Fibroblast of skin of left biceps (primary cell): ENCODE measurements at regions not wholly inside any gene's neighbourhood (a gene's known extent, or its start where the extent isn't known, plus 50 kb on each side); places are given as distances from the start of the nearest gene placed in this dataset.
"Not testable (repeated sequence)": the region's sequence is repeated elsewhere in the genome, so short reads cannot be mapped to it uniquely, and the experiment has no call there.

ENCODE experiments used
- DNase-seq, 2 experiments: peaks; one replicate each; pipeline ENCODE4 v3.0.0-alpha.2; 2013; ENCODE audit warnings: low read depth in 2 of 2

DNA sequence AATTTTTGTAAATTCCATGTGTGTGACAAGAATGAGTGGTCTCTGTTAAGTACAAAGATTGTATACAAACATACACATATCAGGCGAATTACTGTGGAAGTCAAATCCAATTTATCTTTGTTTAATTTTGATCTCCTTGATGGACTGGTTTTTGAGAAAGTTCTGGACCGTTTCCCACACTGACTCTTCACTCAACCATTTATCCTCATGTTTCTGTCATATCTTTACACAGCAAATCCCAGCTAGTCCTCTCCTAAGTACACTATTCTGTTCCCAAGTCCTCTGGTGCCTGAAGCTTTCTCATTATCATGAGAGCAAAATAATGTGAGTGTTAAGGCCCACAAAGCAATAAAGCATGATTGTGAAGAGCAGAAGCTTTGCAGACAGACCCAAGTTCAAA lies 189.9 kb downstream of the WNT5A start:
- DNase-seq: no peak

DNA sequence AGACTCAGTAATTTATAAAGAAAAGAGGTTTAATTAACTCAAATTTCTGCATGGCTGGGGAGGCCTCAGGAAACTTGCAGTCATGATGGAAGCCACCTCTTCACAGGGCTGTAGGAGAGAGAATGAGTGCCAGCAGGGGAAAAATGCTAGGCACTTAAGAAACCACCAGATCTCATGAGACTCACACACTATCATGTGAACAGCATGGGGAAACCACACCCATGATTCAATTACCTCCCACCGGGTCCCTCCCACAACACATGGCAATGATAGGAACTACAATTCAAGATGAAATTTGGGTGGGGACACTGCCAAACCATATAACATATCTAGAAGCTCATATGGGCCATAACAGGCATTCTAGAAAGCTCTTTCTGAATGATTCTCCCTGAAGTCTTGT lies 190.3 kb downstream of the WNT5A start:
- peak in 1 of 2 experiments; percentile 22 for DNase-seq

DNA sequence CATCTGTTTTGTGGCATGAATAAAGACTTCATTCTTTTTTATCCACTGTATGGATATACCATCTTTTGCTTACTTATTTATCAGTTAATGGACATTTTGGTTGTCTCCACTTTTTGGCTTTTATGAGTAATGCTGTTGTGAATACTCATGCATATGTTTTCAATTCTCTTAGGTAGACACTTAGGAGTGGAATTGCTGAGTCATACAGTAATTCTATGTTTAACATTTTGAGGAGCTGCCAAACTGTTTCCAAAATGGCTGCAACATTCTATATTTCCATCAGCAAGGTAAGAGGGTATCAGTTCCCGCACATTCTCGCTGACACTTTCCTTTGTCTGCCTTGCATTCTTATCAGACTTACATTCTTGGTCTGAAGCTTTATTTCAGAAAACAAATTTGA lies 191.1 kb downstream of the WNT5A start:
- peak; percentile 78 to 83 for DNase-seq

DNA sequence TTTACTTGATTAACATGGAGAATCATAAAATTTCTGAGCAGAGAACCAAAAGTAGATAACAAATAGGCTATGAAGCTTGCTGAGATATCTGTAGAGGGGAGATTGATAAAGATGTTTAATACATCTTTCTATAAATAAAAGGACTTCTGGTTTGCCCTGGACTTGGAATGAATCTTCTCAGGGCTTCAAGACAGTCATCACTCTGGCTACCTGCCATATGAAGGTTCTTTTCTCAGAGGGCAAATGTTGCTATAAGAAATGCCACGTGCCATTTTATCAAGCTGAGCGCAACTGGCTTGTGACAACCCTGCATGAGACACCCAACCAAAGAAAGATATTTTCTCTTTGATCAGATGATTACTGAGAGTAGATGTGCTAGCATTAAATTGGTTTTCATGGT lies 192.5 kb downstream of the WNT5A start:
- no peak for DNase-seq

DNA sequence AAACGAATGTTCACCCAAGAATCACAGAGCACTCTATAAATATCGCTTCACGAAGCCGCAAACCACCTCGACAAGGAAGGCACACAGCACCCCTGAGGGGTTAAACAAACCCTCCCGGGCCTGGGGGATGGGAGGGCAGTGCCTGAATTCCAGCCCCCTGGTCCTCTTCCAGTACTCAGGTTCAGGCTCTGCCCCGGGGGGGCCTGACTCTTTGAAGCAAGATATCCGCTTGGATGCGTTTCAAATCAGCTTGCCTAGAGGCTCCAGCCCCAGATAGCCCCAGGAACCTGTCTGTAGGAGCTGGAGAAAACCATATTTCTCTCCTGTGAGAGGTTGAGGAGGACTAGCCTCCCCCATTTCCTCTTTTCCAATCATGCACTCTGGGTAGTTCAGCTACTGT lies 194.7 kb downstream of the WNT5A start:
- no peak for DNase-seq

DNA sequence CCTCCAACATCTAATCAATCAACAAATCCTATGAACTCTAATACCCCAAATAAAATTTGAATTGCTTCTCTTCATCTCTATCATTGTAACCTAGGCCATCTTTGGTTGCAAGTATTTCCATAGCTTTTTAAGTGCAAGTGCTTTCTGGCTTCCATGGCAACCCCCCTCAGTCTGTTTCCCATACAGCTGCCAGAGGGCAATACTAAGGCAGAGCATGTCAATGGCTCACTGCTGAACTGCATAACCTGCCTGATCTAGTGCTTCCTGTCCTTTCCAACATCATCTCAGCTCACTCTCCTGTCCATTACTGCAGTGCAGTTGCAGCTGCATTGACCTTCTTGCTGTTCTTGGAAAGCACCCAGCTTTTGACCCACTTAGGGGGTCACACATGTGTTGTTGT lies 198.4 kb downstream of the WNT5A start:
- no peak for DNase-seq

DNA sequence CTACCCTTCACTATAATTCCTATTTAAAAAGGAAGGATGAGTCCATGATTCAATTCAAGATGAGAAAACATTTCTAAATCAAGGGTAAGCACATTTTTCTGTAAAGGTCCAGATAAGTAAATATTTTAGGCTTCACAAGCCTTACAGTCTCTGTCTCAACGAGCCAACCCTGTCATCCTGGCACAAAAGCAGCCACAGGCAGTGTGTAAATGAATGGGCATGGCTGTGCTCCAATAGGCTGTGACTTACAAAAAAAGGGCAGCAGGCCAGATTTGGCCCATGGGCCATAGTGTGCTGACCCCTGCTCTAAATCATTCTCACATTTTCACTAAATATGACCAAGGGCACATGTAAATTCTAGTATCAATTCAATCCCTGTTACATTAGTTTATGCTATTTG lies 200.4 kb downstream of the WNT5A start:
- DNase-seq: no peak

DNA sequence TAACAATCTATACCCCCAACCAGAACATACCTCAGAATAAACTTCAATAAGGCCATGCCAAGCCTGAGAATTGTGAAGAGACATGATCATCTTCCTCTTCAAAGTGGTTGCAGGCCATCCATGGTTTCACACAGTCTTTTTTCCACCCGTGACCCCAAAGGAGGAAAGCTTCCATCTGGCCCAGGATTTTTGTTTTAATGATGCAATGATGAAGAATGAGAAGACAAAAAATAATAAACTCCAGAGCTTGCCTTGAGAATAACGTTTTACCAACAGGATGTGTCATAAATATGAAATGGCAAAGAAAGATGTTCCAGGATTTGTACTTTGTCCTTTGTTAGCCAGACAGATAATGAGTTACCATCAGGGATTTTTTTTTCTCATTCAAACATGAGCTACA lies 201.9 kb downstream of the WNT5A start:
- no peak for DNase-seq

DNA sequence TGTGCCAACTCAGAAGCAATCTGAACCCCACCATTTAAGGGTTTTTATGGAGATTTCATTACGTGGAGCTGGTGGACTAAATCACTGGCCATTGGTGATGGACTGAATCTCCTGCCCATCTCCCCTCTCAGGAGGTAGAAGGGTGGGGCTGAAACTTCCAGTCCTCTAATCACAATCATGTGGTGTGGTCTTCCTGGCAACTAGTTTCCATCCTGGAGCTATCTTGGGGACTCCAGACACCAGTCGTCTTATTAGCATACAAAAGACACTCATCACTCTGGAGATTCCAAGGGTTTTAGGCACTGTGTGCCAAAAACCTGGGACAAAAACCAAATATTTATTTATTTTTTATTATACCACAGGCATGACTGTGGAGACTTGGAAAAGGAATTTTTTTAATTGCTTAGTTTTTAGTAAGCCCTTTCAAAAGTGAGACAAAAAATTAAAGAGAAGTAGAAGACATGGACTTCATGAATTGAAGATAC lies 203.6 kb downstream of the WNT5A start:
- no peak for DNase-seq

DNA sequence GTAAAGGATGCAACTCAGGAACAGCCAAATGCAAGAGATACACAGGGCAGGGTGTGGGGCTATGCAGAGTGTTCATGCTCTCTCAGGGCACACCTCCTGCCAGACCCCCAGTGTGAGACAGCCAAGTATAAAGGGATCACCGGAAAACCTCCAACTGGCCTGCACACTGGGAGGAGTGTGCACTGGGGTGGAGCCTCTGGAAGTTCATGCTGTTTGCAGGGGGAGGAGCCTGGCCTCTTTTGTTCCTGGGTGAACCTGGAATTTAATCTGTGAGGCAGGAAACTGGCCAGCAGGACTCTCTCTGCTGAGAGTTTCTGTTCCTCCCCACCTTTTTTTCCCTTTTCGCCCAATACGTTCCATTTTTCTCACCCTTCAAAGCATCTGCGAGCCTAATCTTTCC lies 204.1 kb downstream of the WNT5A start:
- no peak for DNase-seq

DNA sequence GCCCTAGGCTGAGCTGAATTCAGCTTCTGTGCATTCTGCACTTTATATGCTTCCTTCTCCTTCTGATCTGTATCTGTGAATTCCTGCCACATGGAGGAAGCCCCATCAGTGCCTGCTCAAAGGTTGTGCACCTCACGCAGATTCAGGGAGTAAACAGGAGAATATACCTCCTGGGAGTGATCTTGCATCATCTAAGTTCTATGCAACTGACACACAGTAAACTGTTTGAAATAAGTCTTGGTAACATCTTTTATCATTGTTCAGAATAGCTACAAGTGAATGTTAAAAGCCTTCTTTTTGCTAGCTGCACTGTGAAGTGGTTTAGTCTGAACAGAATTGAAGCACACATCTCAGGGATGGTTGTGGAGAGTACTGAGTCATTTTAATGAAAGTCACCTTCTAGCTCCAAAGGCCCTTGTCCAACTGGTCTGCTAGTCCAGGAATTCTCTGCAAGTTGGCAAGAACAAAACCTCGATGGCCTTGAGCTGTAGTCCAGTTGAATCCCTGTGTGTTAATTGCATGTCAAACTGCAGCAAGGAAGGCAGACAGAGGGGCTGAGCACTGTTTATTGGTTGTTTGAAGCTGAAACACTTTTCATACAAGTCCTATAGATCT lies 215.0 kb downstream of the WNT5A start:
- no peak for DNase-seq

DNA sequence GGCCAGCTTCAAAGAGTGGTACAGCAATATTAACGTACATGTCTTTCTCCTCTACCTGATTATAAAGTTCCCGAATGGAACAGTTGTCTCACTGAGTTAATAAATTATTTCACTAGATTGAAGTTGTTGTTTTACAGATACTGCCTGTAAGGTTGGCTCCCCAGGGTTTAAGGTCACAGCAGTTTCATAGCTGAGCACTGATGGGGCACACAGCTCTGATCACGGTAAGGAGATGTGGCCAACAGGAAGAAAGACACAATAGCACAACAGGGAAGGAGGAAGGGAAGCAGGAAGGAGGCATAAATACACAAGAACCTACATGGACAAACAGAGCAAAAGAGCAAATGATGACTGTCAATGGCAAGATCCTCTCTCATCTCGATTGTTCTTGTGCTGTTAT lies 215.6 kb downstream of the WNT5A start:
- no peak for DNase-seq

DNA sequence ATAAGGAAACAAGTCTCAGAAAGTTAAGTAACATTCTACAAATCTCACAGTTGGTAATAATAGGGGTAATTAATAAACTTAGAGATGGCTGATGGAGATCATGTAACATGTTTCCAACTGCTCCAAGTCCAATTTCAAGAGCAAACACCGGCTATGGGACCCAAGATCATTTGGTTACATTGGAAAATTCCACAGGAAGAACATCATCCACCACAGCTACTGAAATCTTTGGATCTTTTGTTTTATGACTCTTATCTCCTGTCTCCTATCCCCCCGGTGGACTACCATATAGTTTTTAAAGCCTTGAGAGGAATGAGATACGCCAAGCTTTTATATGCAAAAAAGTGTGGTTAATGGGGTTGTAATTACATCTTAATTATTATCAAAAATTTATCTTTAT lies 216.1 kb downstream of the WNT5A start:
- no peak for DNase-seq

DNA sequence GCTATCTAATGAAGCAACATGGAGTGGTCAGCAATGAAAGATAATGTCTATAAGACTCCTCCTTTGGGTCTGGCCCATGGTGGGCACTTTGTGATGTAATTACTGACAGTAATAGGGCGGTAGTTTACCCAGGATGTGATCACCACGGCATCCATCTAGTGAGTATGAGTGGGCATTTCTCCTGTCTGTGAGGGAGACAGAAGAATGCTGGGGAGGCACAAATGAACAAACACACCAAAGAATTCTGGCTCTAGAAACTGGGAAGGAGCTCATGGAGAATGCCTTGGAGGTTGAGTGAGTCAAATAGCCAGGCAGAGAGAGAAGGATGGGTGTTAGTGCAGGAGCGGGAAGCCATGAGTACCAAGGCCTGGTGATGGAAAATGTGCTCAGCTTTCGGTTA lies 217.5 kb downstream of the WNT5A start:
- DNase-seq: no peak

DNA sequence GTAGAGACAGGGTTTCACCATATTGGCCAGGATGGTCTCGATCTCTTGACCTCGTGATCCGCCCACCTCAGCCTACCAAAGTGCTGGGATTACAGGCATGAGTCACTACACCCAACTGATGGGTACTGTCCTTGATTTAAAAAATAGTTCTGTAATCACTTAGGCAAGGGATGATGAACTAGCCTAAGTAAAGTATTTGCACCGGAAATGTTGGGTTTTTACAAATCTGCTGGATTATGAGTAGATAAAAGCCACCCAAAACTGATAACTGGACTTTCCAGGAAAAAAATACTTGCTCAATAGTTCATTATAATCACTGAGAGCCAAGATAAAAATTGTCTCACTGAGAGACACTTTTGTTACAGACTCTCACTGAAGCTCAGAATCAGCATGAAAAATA lies 218.0 kb downstream of the WNT5A start:
- no peak for DNase-seq

DNA sequence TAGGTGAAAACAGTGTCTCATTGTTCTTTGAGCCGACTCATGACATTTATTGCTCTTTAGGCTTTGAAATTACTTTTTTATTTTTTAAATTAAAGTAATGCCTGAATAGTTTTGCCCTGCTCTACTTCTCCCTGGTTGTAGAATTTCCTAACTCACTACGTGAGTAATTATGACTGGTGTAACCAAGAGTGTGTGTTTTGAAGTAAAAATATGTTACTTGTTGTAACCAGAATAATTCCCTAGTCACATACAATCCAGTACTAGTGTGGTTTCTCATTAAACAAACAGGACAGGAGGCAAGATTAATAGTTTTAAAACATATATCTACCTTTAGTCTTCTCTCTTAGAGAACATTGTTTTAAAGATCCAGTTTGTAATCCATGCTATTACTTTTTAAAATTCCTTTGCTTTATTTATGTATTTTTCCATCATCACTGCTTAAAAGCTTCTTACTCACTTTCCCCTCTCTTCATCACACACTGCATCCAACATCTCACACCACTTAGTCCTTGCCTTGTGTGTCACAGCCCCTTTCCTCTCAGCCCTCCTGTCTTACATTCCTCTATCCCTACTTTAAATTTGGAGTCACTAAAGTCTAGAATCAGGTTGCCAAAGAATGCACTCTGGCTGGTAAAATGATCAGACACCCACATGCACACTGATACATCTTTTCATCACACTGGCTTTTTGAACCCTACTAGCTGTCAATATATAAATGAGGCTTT lies 219.7 kb downstream of the WNT5A start:
- DNase-seq: no peak

DNA sequence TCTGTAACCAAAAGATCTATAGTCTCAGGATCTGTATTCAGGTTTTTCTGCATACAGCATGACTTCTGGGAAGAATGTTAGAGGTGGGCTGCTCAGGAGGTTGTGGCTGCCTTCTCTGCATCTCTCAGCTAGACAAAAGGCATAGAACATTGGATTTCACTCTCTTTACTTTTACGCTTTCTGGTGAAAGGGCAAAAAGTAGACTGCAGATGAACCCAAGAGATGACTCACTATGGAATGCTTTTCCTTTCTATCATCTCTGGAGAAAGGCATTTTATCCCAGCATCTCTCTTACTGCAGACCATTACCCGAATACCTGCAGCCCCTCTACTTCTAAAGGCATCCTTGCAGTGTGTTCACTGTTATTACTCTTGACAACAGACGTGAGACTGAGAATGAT lies 222.2 kb downstream of the WNT5A start:
- no peak for DNase-seq

DNA sequence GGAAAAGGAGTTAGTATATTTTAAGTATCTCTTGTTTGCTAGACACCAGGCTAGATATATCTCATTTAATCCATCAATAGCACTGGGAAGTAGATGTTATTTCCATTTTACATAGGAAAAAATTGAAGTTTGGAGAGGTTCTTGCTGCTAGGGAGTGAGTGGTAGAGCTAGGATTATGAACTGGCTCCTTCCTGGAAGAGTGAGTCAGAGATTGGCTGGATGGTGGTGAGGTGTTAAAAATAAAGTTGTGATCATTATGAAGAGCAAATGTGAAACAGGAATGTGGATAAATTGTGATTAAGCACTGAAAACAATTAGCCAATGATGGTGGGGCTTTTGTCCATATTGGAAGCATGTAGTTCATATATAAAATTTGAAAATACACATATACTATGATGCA lies 234.2 kb downstream of the WNT5A start:
- no peak for DNase-seq

DNA sequence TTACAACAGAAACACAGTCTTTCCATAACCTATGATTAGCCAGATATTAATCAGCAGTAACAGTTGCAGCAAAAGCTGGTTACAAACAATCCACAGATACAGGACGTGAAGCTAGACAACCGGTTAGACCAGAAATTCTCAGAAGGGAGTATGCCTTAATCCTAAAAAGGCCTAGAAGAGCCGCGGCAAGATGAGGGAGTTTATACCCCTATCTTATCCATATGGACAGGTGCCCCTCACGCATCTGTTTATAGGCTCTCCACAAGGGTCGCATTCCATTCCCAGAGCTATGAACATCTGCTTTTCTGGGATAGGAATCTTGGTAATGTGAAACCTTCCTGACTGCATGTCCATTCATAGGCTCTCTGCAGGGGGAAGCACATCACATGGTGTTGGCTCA lies 237.9 kb downstream of the WNT5A start:
- not testable (repeated sequence) for DNase-seq

DNA sequence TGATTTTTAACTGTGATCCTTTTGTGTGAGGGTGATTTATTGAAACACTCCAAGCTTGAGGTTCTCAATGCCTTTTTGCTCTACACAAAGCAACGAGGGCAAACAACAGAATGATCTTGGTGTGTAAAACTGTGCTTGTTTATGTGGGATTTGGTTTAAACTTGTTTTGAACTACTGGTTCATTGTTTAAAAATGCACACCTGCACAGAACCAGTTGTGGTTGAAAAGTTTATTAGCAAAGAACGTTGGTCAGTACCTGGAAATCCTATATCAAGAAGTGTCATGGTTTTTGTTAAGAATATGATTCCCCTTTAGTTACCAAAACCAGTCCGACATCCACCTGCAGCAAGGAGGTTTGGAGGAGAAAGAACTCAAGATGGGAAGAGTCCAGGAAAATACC lies 239.4 kb downstream of the WNT5A start:
- DNase-seq: no peak

DNA sequence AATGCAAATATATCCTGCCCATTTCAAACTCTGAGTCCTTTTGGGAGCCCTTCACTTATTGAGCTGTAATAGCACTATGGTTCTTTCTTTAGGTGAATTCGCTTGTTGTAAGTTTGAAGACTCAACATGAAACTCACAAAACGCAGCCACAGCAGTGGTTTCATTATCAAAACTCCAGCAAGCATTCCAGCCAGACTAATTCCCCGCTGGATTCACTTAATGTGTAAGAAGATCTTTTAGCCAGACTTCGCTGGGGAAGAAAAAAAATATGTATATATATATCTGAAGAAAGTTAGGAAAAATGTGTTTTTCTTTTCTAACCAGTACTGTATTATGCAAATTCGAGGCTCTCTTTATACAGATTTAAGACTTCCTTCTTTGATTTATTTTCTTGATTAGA lies 241.1 kb downstream of the WNT5A start:
- no peak for DNase-seq

DNA sequence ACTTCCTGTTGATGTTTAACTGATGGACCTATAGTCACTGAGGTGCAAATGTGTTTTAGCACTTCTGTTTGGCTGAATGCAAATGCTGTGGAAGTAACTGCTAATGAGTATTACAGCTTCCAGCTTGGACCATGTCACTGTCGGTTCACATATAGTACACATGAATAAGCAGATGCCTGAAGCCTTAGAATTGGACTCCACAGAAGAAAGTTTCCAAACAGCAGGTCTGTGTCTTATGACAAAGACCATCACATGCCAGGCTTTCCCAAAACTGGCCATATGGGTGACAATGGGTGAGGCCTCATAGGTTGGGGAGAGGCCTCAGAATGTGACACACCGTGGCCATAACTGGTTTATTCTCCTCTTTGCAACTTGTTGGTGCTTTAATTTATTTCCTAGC lies 241.8 kb downstream of the WNT5A start:
- no peak for DNase-seq

DNA sequence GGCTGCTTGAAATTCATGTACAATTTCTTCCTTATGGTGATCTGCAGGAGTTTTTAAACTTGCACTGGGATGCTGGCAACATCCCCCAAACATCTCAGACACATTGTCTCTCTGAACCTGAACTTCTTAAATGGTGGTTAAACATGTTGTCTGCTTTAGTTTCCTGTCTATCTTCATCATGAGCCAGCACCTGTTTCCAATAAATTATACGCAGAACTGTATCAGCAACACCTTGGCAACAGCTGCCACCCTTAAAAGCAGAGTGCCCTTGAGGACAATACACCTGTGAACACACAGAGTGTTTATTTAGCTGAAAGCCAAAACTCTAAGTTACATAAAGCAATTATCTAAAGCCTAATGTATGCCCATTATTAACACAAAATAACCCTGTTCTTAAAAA lies 242.9 kb downstream of the WNT5A start:
- no peak for DNase-seq

DNA sequence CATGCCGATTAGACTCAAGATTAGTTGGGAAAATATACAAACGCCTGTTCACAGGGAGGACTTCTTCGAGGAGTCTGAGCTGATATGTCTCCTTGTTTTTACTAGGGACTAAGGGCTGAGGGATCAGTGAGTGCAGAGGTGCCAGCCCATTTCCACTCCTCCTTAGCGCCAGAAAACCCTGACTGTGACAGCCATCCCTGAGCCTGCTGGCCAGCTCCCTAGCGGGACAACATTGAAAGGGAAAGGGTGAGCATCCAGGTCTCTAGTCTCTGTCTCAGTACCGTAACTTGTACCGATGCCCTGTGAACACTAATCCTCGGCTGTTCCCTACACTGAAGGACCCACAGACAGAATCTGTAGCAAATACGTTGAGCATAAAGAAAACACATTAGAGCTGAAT lies 243.4 kb downstream of the WNT5A start:
- no peak for DNase-seq
